ENCODE measurements at regions not wholly inside any gene's neighbourhood (a gene's known extent, or its start where the extent isn't known, plus 50 kb on each side); places are given as distances from the start of the nearest gene placed in this dataset.

- DNase-seq (ENCODE audit: low read depth), result no peak
- TF ChIP-seq POLR2A (IDR thresholded peaks at IDR 0.05; ENCODE audit: extremely low read depth, insufficient read length), result no peak
- TF ChIP-seq MYC (IDR thresholded peaks at IDR 0.05; ENCODE audit: low read depth, low read length), result no peak
- no peak for TF ChIP-seq MAX (IDR thresholded peaks at IDR 0.05; ENCODE audit: low read depth, low read length)
- TF ChIP-seq CTCF (IDR thresholded peaks at IDR 0.05; ENCODE audit: low read depth, low read length), result no peak
- no peak overlapping the region for H3K4me3 ChIP-seq (ENCODE audit: low read depth, low read length)
Observed at GRCh38 chr2:57681650-57682049, 365.0 kb upstream of the VRK2 start.

- TF ChIP-seq MAX (IDR thresholded peaks at IDR 0.05; ENCODE audit: low read depth, low read length) (no peak), MYC (IDR thresholded peaks at IDR 0.05; ENCODE audit: low read depth, low read length) (no peak), POLR2A (IDR thresholded peaks at IDR 0.05; ENCODE audit: extremely low read depth, insufficient read length) (no peak), CTCF (IDR thresholded peaks at IDR 0.05; ENCODE audit: low read depth, low read length) (no peak)
- DNase-seq (ENCODE audit: low read depth), result no peak
- no peak overlapping the region for H3K4me3 ChIP-seq (ENCODE audit: low read depth, low read length)
Observed at GRCh38 chr2:57685032-57685431, 361.6 kb upstream of the VRK2 start.

- no peak for TF ChIP-seq MAX (IDR thresholded peaks at IDR 0.05; ENCODE audit: low read depth, low read length)
- no peak for TF ChIP-seq POLR2A (IDR thresholded peaks at IDR 0.05; ENCODE audit: extremely low read depth, insufficient read length)
- TF ChIP-seq CTCF (IDR thresholded peaks at IDR 0.05; ENCODE audit: low read depth, low read length), result no peak
- no peak overlapping the region for H3K4me3 ChIP-seq (ENCODE audit: low read depth, low read length)
- no peak for DNase-seq (ENCODE audit: low read depth)
Observed at GRCh38 chr2:57692395-57692794, 354.2 kb upstream of the VRK2 start.

GRCh38 chr2:57693177-57693576, 353.4 kb upstream of the VRK2 start:
- TF ChIP-seq POLR2A (IDR thresholded peaks at IDR 0.05; ENCODE audit: extremely low read depth, insufficient read length) (no peak), MYC (IDR thresholded peaks at IDR 0.05; ENCODE audit: low read depth, low read length) (no peak), CTCF (IDR thresholded peaks at IDR 0.05; ENCODE audit: low read depth, low read length) (no peak), MAX (IDR thresholded peaks at IDR 0.05; ENCODE audit: low read depth, low read length) (no peak)

GRCh38 chr2:57693965-57694364, 352.6 kb upstream of the VRK2 start:
- TF ChIP-seq MYC (IDR thresholded peaks at IDR 0.05; ENCODE audit: low read depth, low read length) (no peak), POLR2A (IDR thresholded peaks at IDR 0.05; ENCODE audit: extremely low read depth, insufficient read length) (no peak), MAX (IDR thresholded peaks at IDR 0.05; ENCODE audit: low read depth, low read length) (no peak), CTCF (IDR thresholded peaks at IDR 0.05; ENCODE audit: low read depth, low read length) (no peak)
- no peak for DNase-seq (ENCODE audit: low read depth)
- no peak overlapping the region for H3K4me3 ChIP-seq (ENCODE audit: low read depth, low read length)

More at GRCh38 chr2:57693177-57693576, 353.4 kb upstream of the VRK2 start:
- no peak overlapping the region for H3K4me3 ChIP-seq (ENCODE audit: low read depth, low read length)
- DNase-seq (ENCODE audit: low read depth), result no peak

GRCh38 chr2:57696016-57696415, 350.6 kb upstream of the VRK2 start:
- no peak overlapping the region for H3K4me3 ChIP-seq (ENCODE audit: low read depth, low read length)
- no peak for DNase-seq (ENCODE audit: low read depth)

More at GRCh38 chr2:57696016-57696415, 350.6 kb upstream of the VRK2 start:
- TF ChIP-seq CTCF (IDR thresholded peaks at IDR 0.05; ENCODE audit: low read depth, low read length) (no peak), MAX (IDR thresholded peaks at IDR 0.05; ENCODE audit: low read depth, low read length) (no peak), POLR2A (IDR thresholded peaks at IDR 0.05; ENCODE audit: extremely low read depth, insufficient read length) (no peak), MYC (IDR thresholded peaks at IDR 0.05; ENCODE audit: low read depth, low read length) (no peak)

Data from NB4 (cell line).